ENCODE measurements at regions not wholly inside any gene's neighbourhood (a gene's known extent, or its start where the extent isn't known, plus 50 kb on each side); places are given as distances from the start of the nearest gene placed in this dataset.

GRCh38 chr3:176741664-176742047 lies 455.6 kb downstream of the TBL1XR1 start:
- no peak for DNase-seq (ENCODE audit: low read depth, low spot score)

GRCh38 chr3:176740906-176741663 lies 456.2 kb downstream of the TBL1XR1 start:
- no peak overlapping the region for H3K27ac ChIP-seq
- DNase-seq (ENCODE audit: low read depth, low spot score): no peak

More at GRCh38 chr3:176741664-176742047, 455.6 kb downstream of the TBL1XR1 start:
- H3K27ac ChIP-seq: no peak overlapping the region

DNA sequence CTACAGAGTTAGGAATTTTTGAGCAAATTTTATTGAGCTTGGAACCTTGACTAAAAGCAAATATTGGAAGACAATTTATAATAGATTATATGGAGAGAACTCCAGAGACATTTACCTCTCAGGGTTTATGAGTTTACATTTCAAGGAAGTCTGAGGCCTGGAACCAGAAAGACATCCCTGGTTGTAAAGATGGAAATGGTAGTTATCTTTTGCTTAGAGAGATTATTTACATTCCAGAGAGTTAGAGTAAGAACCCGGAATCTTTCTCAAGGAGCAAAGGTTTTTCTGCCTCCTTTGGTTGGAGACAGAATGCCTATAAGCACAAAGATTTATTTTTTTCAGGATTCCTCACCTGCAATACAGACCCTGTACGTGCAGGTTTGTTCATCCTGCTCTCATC lies 458.1 kb downstream of the TBL1XR1 start:
- H3K27ac ChIP-seq: no peak overlapping the region
- DNase-seq (ENCODE audit: low read depth, low spot score): no peak

DNA sequence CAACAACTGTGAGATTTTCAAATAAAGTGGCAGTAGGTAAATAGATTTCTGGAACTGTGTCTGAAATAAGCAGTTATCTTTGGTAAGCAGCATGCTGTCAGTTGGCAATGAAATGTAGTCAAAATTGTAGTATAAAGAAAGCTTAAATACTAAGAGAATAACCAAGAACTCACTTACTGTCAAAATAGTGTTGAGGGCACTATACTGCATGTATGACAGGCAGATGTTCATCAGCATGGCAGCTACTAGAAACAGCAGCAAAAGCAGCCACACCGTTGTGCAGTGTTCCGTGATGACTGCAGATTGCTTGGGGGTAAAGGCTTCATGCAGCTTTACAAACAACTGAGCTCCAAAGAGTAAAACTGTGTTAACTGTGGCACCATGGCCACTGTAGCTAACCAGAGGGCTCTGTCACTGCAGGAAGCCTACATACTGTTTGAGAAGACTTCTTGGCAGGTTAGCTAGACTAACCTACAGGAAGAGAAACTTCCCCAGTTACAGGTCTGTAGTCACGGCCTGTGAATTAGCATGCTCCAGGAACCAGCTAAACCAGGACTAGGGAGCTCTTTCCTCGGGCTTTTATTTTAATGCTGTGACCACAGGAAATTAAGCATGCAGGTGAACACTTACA lies 459.7 kb downstream of the TBL1XR1 start:
- DNase-seq (ENCODE audit: low read depth, low spot score): no peak

GRCh38 chr3:176734146-176734545 lies 463.1 kb downstream of the TBL1XR1 start:
- H3K27ac ChIP-seq: no peak overlapping the region
- DNase-seq (ENCODE audit: low read depth, low spot score): no peak

More for the DNA sequence above, 459.7 kb downstream of the TBL1XR1 start:
- no peak overlapping the region for H3K27ac ChIP-seq

DNA sequence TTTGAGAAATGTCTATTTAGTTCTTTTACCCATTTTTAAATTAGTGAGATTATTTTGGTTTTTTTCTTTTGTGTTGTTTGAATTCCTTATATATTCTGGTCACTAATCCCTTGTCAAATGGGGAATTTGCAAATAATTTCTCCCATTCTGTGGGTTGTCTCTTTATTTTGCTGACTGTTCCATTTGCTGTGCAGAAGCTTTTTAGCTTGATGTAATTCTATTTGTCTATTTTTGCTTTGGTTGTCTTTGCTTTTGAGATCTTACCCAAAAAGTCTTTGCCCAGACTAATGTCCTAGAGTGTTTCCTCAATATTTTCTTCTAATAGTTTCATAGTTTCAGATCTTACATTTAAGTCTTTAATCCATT lies 472.9 kb downstream of the TBL1XR1 start:
- DNase-seq (ENCODE audit: low read depth, low spot score): no peak

GRCh38 chr3:176723758-176724393 lies 473.4 kb downstream of the TBL1XR1 start:
- DNase-seq (ENCODE audit: low read depth, low spot score): no peak
- no peak overlapping the region for H3K27ac ChIP-seq

More for the DNA sequence above, 472.9 kb downstream of the TBL1XR1 start:
- H3K27ac ChIP-seq: no peak overlapping the region

- no peak overlapping the region for H3K27ac ChIP-seq
These were observed 483.2 kb downstream of the TBL1XR1 start for GRCh38 chr3:176714034-176714433.

GRCh38 chr3:176712191-176712590 lies 485.1 kb downstream of the TBL1XR1 start:
- no peak overlapping the region for H3K27ac ChIP-seq
- no peak for DNase-seq (ENCODE audit: low read depth, low spot score)

More at GRCh38 chr3:176714034-176714433, 483.2 kb downstream of the TBL1XR1 start:
- DNase-seq (ENCODE audit: low read depth, low spot score): no peak

GRCh38 chr3:176699288-176699687 lies 498.0 kb downstream of the TBL1XR1 start:
- H3K27ac ChIP-seq: no peak overlapping the region
- no peak for DNase-seq (ENCODE audit: low read depth, low spot score)

GRCh38 chr3:176697284-176697889 lies 499.9 kb downstream of the TBL1XR1 start:
- DNase-seq (ENCODE audit: low read depth, low spot score): no peak
- no peak overlapping the region for H3K27ac ChIP-seq

GRCh38 chr3:176696816-176697215 lies 500.5 kb downstream of the TBL1XR1 start:
- no peak for DNase-seq (ENCODE audit: low read depth, low spot score)
- no peak overlapping the region for H3K27ac ChIP-seq

GRCh38 chr3:176692966-176693785 lies 504.1 kb downstream of the TBL1XR1 start:
- H3K27ac ChIP-seq: no peak overlapping the region
- no peak for DNase-seq (ENCODE audit: low read depth, low spot score)

DNA sequence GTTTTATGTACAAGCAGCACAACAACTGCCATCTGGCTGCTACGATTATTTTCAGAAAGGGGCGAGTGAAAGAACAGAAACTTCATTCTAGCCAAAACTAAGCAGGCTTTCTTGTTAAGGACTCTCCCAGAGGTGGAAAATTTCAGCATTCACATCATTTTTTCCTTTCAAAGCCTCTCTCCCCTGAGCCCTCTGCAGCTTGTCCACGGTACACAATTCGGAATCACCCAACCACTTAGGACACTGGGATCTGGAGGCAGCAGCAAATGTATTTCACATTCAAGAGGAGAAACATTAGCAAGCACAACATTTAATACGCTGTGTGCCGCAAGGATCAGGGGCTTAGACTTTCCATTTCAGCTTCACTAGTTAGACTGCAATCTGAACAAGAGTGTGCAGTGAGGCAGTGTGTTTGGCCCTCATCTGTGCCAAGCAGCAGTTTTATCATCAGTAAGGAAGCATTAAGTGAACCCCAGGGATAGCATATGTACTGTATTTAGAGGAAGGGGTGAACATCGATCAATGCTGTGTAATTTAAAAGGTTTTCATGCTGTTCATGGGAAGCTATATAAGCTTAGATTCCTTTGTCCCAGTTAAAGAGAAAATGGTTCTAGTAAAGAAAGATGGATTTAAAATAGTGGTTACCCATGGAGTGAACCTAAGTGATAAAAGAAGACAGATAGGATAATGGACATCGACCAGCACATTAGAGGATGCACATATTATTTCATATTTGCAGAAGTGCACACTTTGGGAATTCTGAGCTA lies 504.9 kb downstream of the TBL1XR1 start:
- no peak for DNase-seq (ENCODE audit: low read depth, low spot score)
- no peak overlapping the region for H3K27ac ChIP-seq

DNA sequence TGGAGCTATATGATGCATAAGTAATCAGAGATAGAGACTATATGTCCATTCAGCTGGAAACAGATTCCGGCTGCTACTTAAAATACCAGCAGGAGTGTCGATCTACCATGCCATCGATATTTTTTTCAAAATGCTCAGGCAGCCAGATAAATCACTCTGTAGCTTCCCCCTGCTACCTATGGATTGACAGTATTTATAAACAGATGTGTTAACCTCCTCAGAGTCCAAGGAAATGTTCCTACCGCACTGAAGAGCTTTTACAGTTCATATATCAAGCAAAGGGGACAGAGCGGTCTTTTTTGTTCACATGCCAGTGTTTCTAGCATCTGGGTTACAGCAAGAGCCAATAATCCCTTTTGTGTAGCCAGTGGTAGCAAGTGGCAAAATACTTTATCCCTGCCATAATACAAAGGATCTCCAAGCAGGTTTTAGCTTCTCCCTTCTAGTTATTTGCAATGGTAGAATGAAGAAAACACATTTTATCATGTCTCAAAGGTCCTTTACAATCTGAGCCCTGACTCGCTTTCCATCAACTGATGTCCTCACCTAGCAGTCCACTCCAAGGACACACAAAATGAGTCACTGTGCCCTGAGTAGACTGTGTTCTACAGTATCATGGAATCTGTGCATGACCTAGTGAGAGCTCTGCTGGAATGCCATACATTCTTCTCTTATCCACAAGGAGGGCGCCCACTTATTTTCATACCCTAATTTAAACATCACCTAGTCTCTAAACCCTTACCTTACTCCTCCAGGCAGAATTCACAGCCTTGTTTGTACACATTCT lies 507.0 kb downstream of the TBL1XR1 start:
- no peak for DNase-seq (ENCODE audit: low read depth, low spot score)
- H3K27ac ChIP-seq: no peak overlapping the region

DNA sequence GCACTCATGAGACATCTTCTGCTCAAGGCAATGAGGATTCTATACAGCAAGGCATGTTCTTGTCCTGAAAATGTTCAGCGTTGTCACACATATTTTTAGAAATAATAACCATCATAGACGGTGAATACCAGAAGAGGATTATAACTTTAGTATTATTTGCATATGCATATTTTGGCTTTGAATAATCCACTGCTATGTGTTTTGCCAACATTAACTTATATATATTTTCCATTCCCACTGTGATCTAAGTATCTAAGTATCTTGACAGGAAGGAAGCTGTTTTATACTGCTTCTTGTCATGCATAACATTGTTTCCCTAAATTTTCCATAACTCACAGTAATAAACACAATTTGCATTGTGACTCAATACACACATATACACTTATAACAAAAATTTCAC lies 509.5 kb downstream of the TBL1XR1 start:
- no peak overlapping the region for H3K27ac ChIP-seq
- DNase-seq (ENCODE audit: low read depth, low spot score): no peak

GRCh38 chr3:176683382-176683781 lies 513.9 kb downstream of the TBL1XR1 start:
- DNase-seq (ENCODE audit: low read depth, low spot score): no peak
- H3K27ac ChIP-seq: no peak overlapping the region
